SU-DHL-6 (cell line): ENCODE measurements at regions not wholly inside any gene's neighbourhood (a gene's known extent, or its start where the extent isn't known, plus 50 kb on each side); places are given as distances from the start of the nearest gene placed in this dataset.

Experiments
- H2AFZ ChIP-seq: fragments of 200-600 bp; sonication (generic); 2 replicates; pipeline ENCODE4 v1.6.1; 2014; ENCODE audit warnings: low read depth, mild to moderate bottlenecking, moderate library complexity, mixed read lengths, antibody characterized with exemption, low read length; ENCODE audit not compliant: severe bottlenecking
- H3F3A ChIP-seq: fragments of 200-600 bp; shearing (Covaris generic); 2 replicates; pipeline ENCODE4 v1.6.0; 2016; ENCODE audit warnings: antibody characterized with exemption, mild to moderate bottlenecking; ENCODE audit not compliant: insufficient read depth
- H3K27ac ChIP-seq: fragments of 200-600 bp; sonication (generic); 2 replicates; pipeline ENCODE4 v1.5.1; 2016; ENCODE audit warnings: low read depth, mild to moderate bottlenecking, low read length, moderate library complexity, mixed read lengths
- H3K27me3 ChIP-seq: fragments of 200-600 bp; sonication (generic), shearing (Covaris generic); 2 replicates; pipeline ENCODE4 v1.6.0; 2014; ENCODE audit warnings: mild to moderate bottlenecking, low read length
- H3K36me3 ChIP-seq: fragments of 200-600 bp; sonication (generic); 2 replicates; pipeline ENCODE4 v1.6.1; 2014; ENCODE audit warnings: mild to moderate bottlenecking, low read length, mixed read lengths
- H3K4me2 ChIP-seq: fragments of 300-600, 200-600 bp; shearing (Covaris generic), sonication (generic); 2 replicates; pipeline ENCODE4 v1.6.0; 2014; ENCODE audit warnings: low read length, low read depth, mild to moderate bottlenecking; ENCODE audit not compliant: poor library complexity, severe bottlenecking
- H3K4me3 ChIP-seq: fragments of 200-600 bp; sonication (generic); 2 replicates; pipeline ENCODE4 v1.5.1; 2014; ENCODE audit warnings: antibody characterized with exemption, low read length, mild to moderate bottlenecking, mixed read lengths; ENCODE audit not compliant: insufficient read depth, poor library complexity, severe bottlenecking
- H3K79me2 ChIP-seq: fragments of 200-600 bp; sonication (generic); 2 replicates; pipeline ENCODE4 v1.6.1; 2014; ENCODE audit warnings: mild to moderate bottlenecking, low read length, moderate library complexity; ENCODE audit not compliant: insufficient read depth
- H3K9ac ChIP-seq: fragments of 200-600 bp; sonication (generic); 2 replicates; pipeline ENCODE4 v1.7.0; 2014; ENCODE audit warnings: mild to moderate bottlenecking, low read length
- H3K9me2 ChIP-seq: fragments of 200-600 bp; sonication (generic); replicated peaks from 2 replicates; pipeline ENCODE4 v1.6.1; 2014; ENCODE audit warnings: low read length; ENCODE audit not compliant: insufficient read depth
- H3K9me3 ChIP-seq: fragments of 200-600 bp; sonication (generic); 2 replicates; pipeline ENCODE4 v1.6.1; 2014; ENCODE audit warnings: low read length, mixed read lengths; ENCODE audit not compliant: insufficient read depth
- H4K20me1 ChIP-seq: fragments of 200-600 bp; sonication (generic); 2 replicates; pipeline ENCODE4 v1.6.1; 2014; ENCODE audit warnings: low read depth, mild to moderate bottlenecking, antibody characterized with exemption, low read length, moderate library complexity, mixed read lengths
- EZH2phosphoT487 ChIP-seq: fragments of 200-600 bp; sonication (generic), shearing (Covaris generic); conservative IDR thresholded peaks from 2 replicates; pipeline ENCODE4 v1.6.1; 2018; ENCODE audit warnings: mild to moderate bottlenecking, antibody characterized with exemption, low read length, moderate library complexity, mixed read lengths
- TF ChIP-seq, protein P1 (sequence below): fragments of 200-600 bp; sonication (generic); IDR thresholded peaks from one replicate; pipeline ENCODE4 v1.5.1; 2017; ENCODE audit warnings: antibody characterized with exemption, mild to moderate bottlenecking, low read length, moderate library complexity; ENCODE audit not compliant: insufficient read depth, poor library complexity, severe bottlenecking

DNA sequence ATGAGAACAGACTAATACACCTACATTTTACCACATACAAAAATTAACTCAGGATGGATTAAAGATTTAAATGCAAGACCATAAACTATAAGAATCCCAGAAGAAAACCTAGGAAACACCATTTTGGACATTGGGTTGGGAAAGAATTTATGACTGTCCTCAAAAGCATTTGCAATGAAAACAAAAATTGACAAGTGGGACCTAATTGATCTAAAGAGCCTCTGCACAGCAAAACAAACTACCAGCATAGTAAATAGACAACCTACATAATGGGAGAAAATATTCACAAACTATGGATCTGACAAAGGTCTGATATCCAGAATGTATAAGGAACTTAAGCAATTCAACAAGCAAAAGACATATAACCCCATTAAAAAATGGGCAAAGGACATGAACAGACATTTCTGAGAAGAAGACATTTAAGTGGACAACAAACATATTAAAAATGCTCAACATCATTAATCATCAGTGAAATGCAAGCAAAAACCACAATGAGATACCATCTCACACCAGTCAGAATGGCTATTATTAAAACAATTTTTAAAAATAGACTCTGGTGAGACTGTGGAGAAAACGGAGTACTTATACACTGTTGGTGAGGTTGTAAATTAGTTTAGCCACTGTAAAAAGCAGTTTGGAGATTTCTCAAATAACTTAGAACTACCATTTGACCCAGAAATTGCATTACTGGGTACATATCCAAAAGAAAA, 221.7 kb upstream of the DIPK2B start:
- Histone ChIP-seq H4K20me1 (no peaks in the 10 kb centered on the region), H3K9ac (no peak overlapping the region), H3K9me3 (no peaks in the 10 kb centered on the region), H3K4me2 (no peak overlapping the region), H3K27ac (no peak overlapping the region), H3K79me2 (no peaks in the 10 kb centered on the region), H3F3A (no peaks in the 10 kb centered on the region), H3K36me3 (no peaks in the 10 kb centered on the region), H2AFZ (no peak overlapping the region), H3K9me2 (no peaks in the 10 kb centered on the region), H3K27me3 (no peaks in the 10 kb centered on the region), H3K4me3 (no peak overlapping the region)
- no peak for TF ChIP-seq EZH2phosphoT487
- TF ChIP-seq, protein P1, sequence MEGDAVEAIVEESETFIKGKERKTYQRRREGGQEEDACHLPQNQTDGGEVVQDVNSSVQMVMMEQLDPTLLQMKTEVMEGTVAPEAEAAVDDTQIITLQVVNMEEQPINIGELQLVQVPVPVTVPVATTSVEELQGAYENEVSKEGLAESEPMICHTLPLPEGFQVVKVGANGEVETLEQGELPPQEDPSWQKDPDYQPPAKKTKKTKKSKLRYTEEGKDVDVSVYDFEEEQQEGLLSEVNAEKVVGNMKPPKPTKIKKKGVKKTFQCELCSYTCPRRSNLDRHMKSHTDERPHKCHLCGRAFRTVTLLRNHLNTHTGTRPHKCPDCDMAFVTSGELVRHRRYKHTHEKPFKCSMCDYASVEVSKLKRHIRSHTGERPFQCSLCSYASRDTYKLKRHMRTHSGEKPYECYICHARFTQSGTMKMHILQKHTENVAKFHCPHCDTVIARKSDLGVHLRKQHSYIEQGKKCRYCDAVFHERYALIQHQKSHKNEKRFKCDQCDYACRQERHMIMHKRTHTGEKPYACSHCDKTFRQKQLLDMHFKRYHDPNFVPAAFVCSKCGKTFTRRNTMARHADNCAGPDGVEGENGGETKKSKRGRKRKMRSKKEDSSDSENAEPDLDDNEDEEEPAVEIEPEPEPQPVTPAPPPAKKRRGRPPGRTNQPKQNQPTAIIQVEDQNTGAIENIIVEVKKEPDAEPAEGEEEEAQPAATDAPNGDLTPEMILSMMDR = no peak

DNA sequence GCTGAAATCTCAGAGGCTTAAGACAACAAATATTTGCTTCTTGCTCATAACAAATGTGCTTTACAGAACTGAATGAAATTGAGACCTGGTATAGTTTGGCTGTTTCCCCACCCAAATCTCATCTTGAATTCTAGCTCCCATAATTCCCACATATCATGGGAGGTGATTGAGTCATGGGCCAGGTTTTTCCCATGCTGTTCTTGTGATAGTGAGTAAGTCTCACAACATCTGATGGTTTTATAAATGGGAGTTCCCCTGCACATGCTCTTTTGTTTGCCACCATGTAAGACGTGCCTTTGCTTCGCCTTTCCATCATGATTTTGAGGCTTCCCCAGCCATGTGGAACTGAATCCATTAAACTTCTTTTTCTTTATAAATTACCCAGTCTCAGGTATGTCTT, 221.1 kb upstream of the DIPK2B start:
- H3K36me3 ChIP-seq = no peaks in the 10 kb centered on the region
- H3F3A ChIP-seq = no peaks in the 10 kb centered on the region
- no peak overlapping the region for H3K27ac ChIP-seq
- no peaks in the 10 kb centered on the region for H3K9me2 ChIP-seq
- H3K4me2 ChIP-seq = no peak overlapping the region
- H4K20me1 ChIP-seq = no peaks in the 10 kb centered on the region
- no peaks in the 10 kb centered on the region for H3K79me2 ChIP-seq
- H3K9ac ChIP-seq = no peak overlapping the region
- TF ChIP-seq, protein P1 = no peak
- no peak for TF ChIP-seq EZH2phosphoT487
- no peaks in the 10 kb centered on the region for H3K9me3 ChIP-seq
- no peak overlapping the region for H3K4me3 ChIP-seq
- no peak overlapping the region for H2AFZ ChIP-seq
- H3K27me3 ChIP-seq = no peaks in the 10 kb centered on the region

- H3K36me3 ChIP-seq = no peaks in the 10 kb centered on the region
- H3F3A ChIP-seq = no peaks in the 10 kb centered on the region
- H3K4me3 ChIP-seq = no peak overlapping the region
- TF ChIP-seq, protein P1 = no peak
- TF ChIP-seq EZH2phosphoT487 = no peak
- no peak overlapping the region for H2AFZ ChIP-seq
- H4K20me1 ChIP-seq = no peaks in the 10 kb centered on the region
- H3K79me2 ChIP-seq = no peaks in the 10 kb centered on the region
- no peak overlapping the region for H3K4me2 ChIP-seq
- no peaks in the 10 kb centered on the region for H3K27me3 ChIP-seq
- no peak overlapping the region for H3K9ac ChIP-seq
- H3K9me3 ChIP-seq = no peaks in the 10 kb centered on the region
- no peak overlapping the region for H3K27ac ChIP-seq
- H3K9me2 ChIP-seq = no peaks in the 10 kb centered on the region
Measured at GRCh38 chrX:45404206-45404605, 203.5 kb upstream of the DIPK2B start.
